Uterus (tissue), 3 donors: ENCODE measurements at regions not wholly inside any gene's neighbourhood (a gene's known extent, or its start where the extent isn't known, plus 50 kb on each side); places are given as distances from the start of the nearest gene placed in this dataset.

Experiments
- DNase-seq, 2 donors: peaks; one replicate each; pipeline ENCODE4 v3.0.0-alpha.2; 2019 to 2020
- H3K27ac ChIP-seq, 2 donors: fragments of 200-600 bp; sonication (generic); 1 replicate in 1 of 2; 2 replicates in 1 of 2; pipeline ENCODE4 v1.5.1; 2016 to 2018
- H3K27me3 ChIP-seq, 2 donors: fragments of 200-600 bp; sonication (generic); one replicate each; pipeline ENCODE4 v1.5.1; 2018 to 2019; ENCODE audit warnings: control low read depth in 1 of 2
- H3K36me3 ChIP-seq, 2 donors: fragments of 200-600 bp; sonication (generic); one replicate each; pipeline ENCODE4 v1.5.1; 2019; ENCODE audit warnings: control low read depth in 1 of 2
- H3K4me1 ChIP-seq, 2 donors: fragments of 200-600 bp; sonication (generic); one replicate each; pipeline ENCODE4 v1.5.1; 2018 to 2019; ENCODE audit warnings: control low read depth in 1 of 2
- H3K4me3 ChIP-seq, 2 donors: fragments of 200-600 bp; sonication (generic); 1 replicate in 1 of 2; 2 replicates in 1 of 2; pipeline ENCODE4 v1.5.1; 2018 to 2019; ENCODE audit warnings: mild to moderate bottlenecking in 1 of 2
- H3K9me3 ChIP-seq, 2 donors: fragments of 200-600 bp; sonication (generic); one replicate each; pipeline ENCODE4 v1.5.1; 2019; ENCODE audit warnings: control low read depth in 1 of 2
- POLR2A ChIP-seq, 2 donors: fragments of 450-650 bp; IDR thresholded peaks; one replicate each; pipeline ENCODE4 v1.6.1; 2016; ENCODE audit warnings: antibody characterized with exemption in 2 of 2, mild to moderate bottlenecking in 1 of 2, moderate library complexity in 1 of 2
- intact Hi-C: fragments of 100-400 bp; cut with DNase I; formaldehyde crosslinking; loops from one replicate; pipeline ENCODE4 v1.15.1; 2023; ENCODE audit warnings: low total_unique reads
- TF ChIP-seq, protein P1 (sequence below), 4 experiments: fragments of 200-600 bp in 2 of 4; fragments of 450-650 bp in 2 of 4; sonication (generic) in 2 of 4; IDR thresholded peaks; one replicate each; pipeline ENCODE4 v1.5.1; 2016 to 2019; ENCODE audit warnings: antibody characterized with exemption in 4 of 4, mild to moderate bottlenecking in 2 of 4, moderate library complexity in 1 of 4
- donor health status: DM: yes; HTN: yes; CAD: no.

DNA sequence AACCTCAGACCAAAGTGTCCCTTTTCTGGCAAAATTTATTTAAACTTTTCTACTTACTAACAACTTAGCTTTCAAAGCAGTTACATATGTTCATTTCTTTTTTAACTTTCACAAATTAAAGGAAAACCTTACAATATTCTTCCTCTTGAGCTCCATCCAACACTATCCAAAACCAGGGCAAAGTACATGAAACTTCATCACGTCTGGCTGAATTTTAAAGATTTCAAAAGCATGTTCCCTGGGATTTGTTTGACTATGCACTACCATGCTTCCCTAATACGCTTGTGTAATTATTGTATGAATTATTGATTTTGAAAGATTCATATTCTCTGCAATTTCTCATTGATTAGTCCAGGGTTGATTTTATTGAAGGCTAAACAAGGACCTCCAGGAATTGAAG lies 343.1 kb upstream of the TMPO start:
- Histone ChIP-seq H3K27ac (no peak overlapping the region), H3K9me3 (no peaks in the 10 kb centered on the region), H3K4me3 (no peak overlapping the region), H3K27me3 (no peaks in the 10 kb centered on the region), H3K4me1 (no peaks in the 10 kb centered on the region), H3K36me3 (no peaks in the 10 kb centered on the region)
- no peak for TF ChIP-seq POLR2A (IDR thresholded peaks at IDR 0.05)
- TF ChIP-seq, protein P1, sequence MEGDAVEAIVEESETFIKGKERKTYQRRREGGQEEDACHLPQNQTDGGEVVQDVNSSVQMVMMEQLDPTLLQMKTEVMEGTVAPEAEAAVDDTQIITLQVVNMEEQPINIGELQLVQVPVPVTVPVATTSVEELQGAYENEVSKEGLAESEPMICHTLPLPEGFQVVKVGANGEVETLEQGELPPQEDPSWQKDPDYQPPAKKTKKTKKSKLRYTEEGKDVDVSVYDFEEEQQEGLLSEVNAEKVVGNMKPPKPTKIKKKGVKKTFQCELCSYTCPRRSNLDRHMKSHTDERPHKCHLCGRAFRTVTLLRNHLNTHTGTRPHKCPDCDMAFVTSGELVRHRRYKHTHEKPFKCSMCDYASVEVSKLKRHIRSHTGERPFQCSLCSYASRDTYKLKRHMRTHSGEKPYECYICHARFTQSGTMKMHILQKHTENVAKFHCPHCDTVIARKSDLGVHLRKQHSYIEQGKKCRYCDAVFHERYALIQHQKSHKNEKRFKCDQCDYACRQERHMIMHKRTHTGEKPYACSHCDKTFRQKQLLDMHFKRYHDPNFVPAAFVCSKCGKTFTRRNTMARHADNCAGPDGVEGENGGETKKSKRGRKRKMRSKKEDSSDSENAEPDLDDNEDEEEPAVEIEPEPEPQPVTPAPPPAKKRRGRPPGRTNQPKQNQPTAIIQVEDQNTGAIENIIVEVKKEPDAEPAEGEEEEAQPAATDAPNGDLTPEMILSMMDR (IDR thresholded peaks at IDR 0.05): no peak
- intact Hi-C loops: no loop called here
- no peak for DNase-seq

DNA sequence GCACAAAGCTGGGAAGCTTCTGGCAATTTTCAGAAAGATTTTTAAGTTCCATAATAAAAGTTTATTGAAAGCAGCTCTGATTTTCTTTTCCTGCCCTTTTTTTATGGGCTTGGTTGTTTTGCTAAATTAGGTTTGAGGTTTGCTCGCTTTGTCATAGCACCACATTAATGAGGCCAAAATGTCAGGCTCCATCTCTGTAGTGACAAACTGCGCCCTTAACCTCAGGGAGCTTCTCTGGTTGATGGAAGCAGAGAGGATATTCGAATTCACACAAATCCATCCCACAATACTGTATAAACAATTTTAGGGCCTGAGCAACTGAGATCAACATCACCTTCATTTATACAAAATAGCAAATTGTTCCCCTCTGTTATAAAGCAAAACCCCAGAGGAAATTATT lies 342.6 kb upstream of the TMPO start:
- TF ChIP-seq, protein P1 (IDR thresholded peaks at IDR 0.05): no peak
- no peak for TF ChIP-seq POLR2A (IDR thresholded peaks at IDR 0.05)
- intact Hi-C loops: no loop called here

DNA sequence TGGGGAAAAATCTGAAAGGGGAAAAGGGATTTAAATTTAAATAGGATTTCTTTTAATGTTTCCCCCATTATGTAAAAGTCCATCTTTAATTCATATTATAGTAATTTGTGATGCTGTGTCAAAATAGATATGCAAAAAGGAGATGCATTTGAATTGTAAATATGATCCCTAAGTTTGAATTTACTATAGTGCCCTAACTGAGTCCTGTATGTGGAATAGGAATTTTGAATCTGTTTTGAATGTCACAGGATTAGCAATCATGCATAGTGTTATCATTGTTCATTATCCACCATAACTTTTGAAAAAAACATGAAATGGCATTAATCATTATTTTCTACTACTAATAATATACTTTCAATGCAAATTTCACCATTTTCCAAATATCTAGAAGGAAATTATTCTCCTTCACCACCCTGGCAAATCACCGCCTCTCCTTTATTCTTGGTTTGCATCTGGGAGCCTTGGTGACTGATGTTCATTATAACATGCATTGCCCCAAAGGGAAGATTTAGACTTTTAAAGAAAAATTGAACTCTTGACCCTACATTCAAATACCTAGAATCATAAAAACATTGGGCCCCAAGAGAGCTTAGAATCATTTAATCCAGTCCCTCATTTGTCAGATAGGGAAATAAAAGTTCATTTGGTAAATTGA lies 341.5 kb upstream of the TMPO start:
- H3K9me3 ChIP-seq: no peaks in the 10 kb centered on the region
- no peaks in the 10 kb centered on the region for H3K27me3 ChIP-seq
- H3K27ac ChIP-seq: no peak overlapping the region
- H3K4me1 ChIP-seq: no peaks in the 10 kb centered on the region
- intact Hi-C loops: no loop called here
- H3K4me3 ChIP-seq: no peak overlapping the region
- no peak for TF ChIP-seq POLR2A (IDR thresholded peaks at IDR 0.05)
- TF ChIP-seq, protein P1 (IDR thresholded peaks at IDR 0.05): no peak
- no peak for DNase-seq
- H3K36me3 ChIP-seq: no peaks in the 10 kb centered on the region

More for the DNA sequence above, 342.6 kb upstream of the TMPO start:
- no peaks in the 10 kb centered on the region for H3K27me3 ChIP-seq
- H3K27ac ChIP-seq: no peak overlapping the region
- H3K9me3 ChIP-seq: no peaks in the 10 kb centered on the region
- no peak overlapping the region for H3K4me3 ChIP-seq
- no peaks in the 10 kb centered on the region for H3K36me3 ChIP-seq
- no peak for DNase-seq
- no peaks in the 10 kb centered on the region for H3K4me1 ChIP-seq

DNA sequence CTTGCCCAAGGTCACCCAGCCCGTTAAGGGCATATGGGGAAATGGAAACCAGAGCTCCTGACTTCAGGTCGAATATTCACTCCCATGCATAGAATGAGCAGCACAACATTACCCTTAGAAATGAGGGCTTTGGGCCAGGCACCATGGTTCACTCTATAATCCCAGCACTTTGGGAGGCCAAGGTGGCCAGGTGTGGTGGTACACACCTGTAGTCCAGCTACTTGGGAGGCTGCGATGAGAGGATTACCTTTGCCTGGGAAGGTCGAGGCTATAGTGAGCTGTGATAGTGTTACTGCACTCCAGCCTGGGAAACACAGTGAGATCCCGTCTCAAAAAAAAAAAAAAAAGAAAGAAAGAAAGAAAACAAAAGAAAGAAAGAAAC lies 341.0 kb upstream of the TMPO start:
- no peaks in the 10 kb centered on the region for H3K27me3 ChIP-seq
- no peaks in the 10 kb centered on the region for H3K4me1 ChIP-seq
- no peaks in the 10 kb centered on the region for H3K36me3 ChIP-seq
- H3K4me3 ChIP-seq: no peak overlapping the region
- no peak for DNase-seq
- intact Hi-C loops: no loop called here
- H3K9me3 ChIP-seq: no peaks in the 10 kb centered on the region
- H3K27ac ChIP-seq: no peak overlapping the region
- TF ChIP-seq, protein P1 (IDR thresholded peaks at IDR 0.05): no peak
- no peak for TF ChIP-seq POLR2A (IDR thresholded peaks at IDR 0.05)

DNA sequence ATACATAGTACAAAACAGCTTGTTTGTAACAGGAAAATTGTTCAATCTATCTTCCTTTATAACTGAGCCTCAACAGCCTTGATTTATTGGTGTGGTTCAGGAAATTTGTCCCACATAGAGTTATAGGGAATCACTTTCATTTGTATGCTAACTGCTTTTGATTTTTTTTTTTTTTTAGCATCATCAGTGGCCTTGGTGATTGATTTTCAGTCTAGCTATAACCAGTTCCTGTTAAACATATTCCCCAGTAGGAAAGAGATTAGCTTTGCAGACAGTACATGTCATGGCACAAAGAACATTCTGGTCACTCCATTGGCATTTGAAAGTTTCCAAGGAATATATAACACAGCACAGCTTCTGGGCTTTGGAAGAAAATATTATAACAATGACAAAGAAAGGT lies 337.3 kb upstream of the TMPO start:
- no peaks in the 10 kb centered on the region for H3K4me1 ChIP-seq
- no peak for DNase-seq
- H3K9me3 ChIP-seq: no peaks in the 10 kb centered on the region
- TF ChIP-seq, protein P1 (IDR thresholded peaks at IDR 0.05): no peak
- no peak for TF ChIP-seq POLR2A (IDR thresholded peaks at IDR 0.05)
- intact Hi-C loops: no loop called here
- H3K36me3 ChIP-seq: no peaks in the 10 kb centered on the region
- H3K4me3 ChIP-seq: no peak overlapping the region
- H3K27me3 ChIP-seq: no peaks in the 10 kb centered on the region
- no peak overlapping the region for H3K27ac ChIP-seq
